ENCODE measurements at regions not wholly inside any gene's neighbourhood (a gene's known extent, or its start where the extent isn't known, plus 50 kb on each side); places are given as distances from the start of the nearest gene placed in this dataset.

GRCh38 chr12:28827861-28828260 is 321.2 kb upstream of the FAR2 start:
- Histone ChIP-seq H3K9ac (ENCODE audit: low read length) (no peak overlapping the region), H3K4me2 (ENCODE audit: low read length) (no peak overlapping the region), H3K79me2 (ENCODE audit: insufficient read depth, low read length) (no peaks in the 10 kb centered on the region), H3K9me3 (ENCODE audit: low read length) (no peaks in the 10 kb centered on the region), H3K4me3 (ENCODE audit: low read depth, low read length, poor library complexity, severe bottlenecking) (no peak overlapping the region), H3F3A (ENCODE audit: insufficient read depth, low read length) (no peaks in the 10 kb centered on the region), H3K4me1 (ENCODE audit: insufficient read depth, low read length, severe bottlenecking) (no peaks in the 10 kb centered on the region), H2AFZ (ENCODE audit: low read length) (no peak overlapping the region), H3K27me3 (ENCODE audit: insufficient read depth, low read length) (no peaks in the 10 kb centered on the region), H3K36me3 (ENCODE audit: insufficient read depth, low read length) (no peaks in the 10 kb centered on the region), H3K9me2 (ENCODE audit: low read depth, low read length) (no peaks in the 10 kb centered on the region), H3K27ac (ENCODE audit: low read depth, low read length, poor library complexity, severe bottlenecking) (no peak overlapping the region), H4K20me1 (ENCODE audit: insufficient read depth, low read length) (no peaks in the 10 kb centered on the region)
- TF ChIP-seq EZH2 (IDR thresholded peaks at IDR 0.05; ENCODE audit: borderline replicate concordance, low read length) (no peak), CTCF (IDR thresholded peaks at IDR 0.05; ENCODE audit: low read length) (no peak)

GRCh38 chr12:28828318-28828717 is 320.8 kb upstream of the FAR2 start:
- no peak overlapping the region for H3K4me3 ChIP-seq (ENCODE audit: low read depth, low read length, poor library complexity, severe bottlenecking)
- H3K9me3 ChIP-seq (ENCODE audit: low read length): no peaks in the 10 kb centered on the region
- H3K27me3 ChIP-seq (ENCODE audit: insufficient read depth, low read length): no peaks in the 10 kb centered on the region
- TF ChIP-seq EZH2 (IDR thresholded peaks at IDR 0.05; ENCODE audit: borderline replicate concordance, low read length) (no peak), CTCF (IDR thresholded peaks at IDR 0.05; ENCODE audit: low read length) (no peak)
- H3K36me3 ChIP-seq (ENCODE audit: insufficient read depth, low read length): no peaks in the 10 kb centered on the region
- H3K27ac ChIP-seq (ENCODE audit: low read depth, low read length, poor library complexity, severe bottlenecking): no peak overlapping the region
- no peaks in the 10 kb centered on the region for H3F3A ChIP-seq (ENCODE audit: insufficient read depth, low read length)
- H2AFZ ChIP-seq (ENCODE audit: low read length): no peak overlapping the region
- H3K4me1 ChIP-seq (ENCODE audit: insufficient read depth, low read length, severe bottlenecking): no peaks in the 10 kb centered on the region
- H3K9me2 ChIP-seq (ENCODE audit: low read depth, low read length): no peaks in the 10 kb centered on the region
- no peak overlapping the region for H3K9ac ChIP-seq (ENCODE audit: low read length)
- H3K79me2 ChIP-seq (ENCODE audit: insufficient read depth, low read length): no peaks in the 10 kb centered on the region
- H3K4me2 ChIP-seq (ENCODE audit: low read length): no peak overlapping the region
- no peaks in the 10 kb centered on the region for H4K20me1 ChIP-seq (ENCODE audit: insufficient read depth, low read length)

GRCh38 chr12:28830491-28830890 is 318.6 kb upstream of the FAR2 start:
- Histone ChIP-seq H3K9ac (ENCODE audit: low read length) (no peak overlapping the region), H3K4me2 (ENCODE audit: low read length) (no peak overlapping the region), H3K36me3 (ENCODE audit: insufficient read depth, low read length) (no peaks in the 10 kb centered on the region), H3K27ac (ENCODE audit: low read depth, low read length, poor library complexity, severe bottlenecking) (no peak overlapping the region), H3K9me2 (ENCODE audit: low read depth, low read length) (no peaks in the 10 kb centered on the region), H3K4me3 (ENCODE audit: low read depth, low read length, poor library complexity, severe bottlenecking) (no peak overlapping the region), H4K20me1 (ENCODE audit: insufficient read depth, low read length) (no peaks in the 10 kb centered on the region), H3K79me2 (ENCODE audit: insufficient read depth, low read length) (no peaks in the 10 kb centered on the region), H3F3A (ENCODE audit: insufficient read depth, low read length) (no peaks in the 10 kb centered on the region), H3K27me3 (ENCODE audit: insufficient read depth, low read length) (no peaks in the 10 kb centered on the region), H3K4me1 (ENCODE audit: insufficient read depth, low read length, severe bottlenecking) (no peaks in the 10 kb centered on the region), H3K9me3 (ENCODE audit: low read length) (no peaks in the 10 kb centered on the region), H2AFZ (ENCODE audit: low read length) (no peak overlapping the region)
- TF ChIP-seq CTCF (IDR thresholded peaks at IDR 0.05; ENCODE audit: low read length): no peak
- TF ChIP-seq EZH2 (IDR thresholded peaks at IDR 0.05; ENCODE audit: borderline replicate concordance, low read length): no peak
